Uterus (tissue), 3 donors: ENCODE measurements at regions not wholly inside any gene's neighbourhood (a gene's known extent, or its start where the extent isn't known, plus 50 kb on each side); places are given as distances from the start of the nearest gene placed in this dataset.

Experiments
- DNase-seq, 2 donors: peaks; one replicate each; pipeline ENCODE4 v3.0.0-alpha.2; 2019 to 2020
- H3K27ac ChIP-seq, 2 donors: fragments of 200-600 bp; sonication (generic); 1 replicate in 1 of 2; 2 replicates in 1 of 2; pipeline ENCODE4 v1.5.1; 2016 to 2018
- H3K27me3 ChIP-seq, 2 donors: fragments of 200-600 bp; sonication (generic); one replicate each; pipeline ENCODE4 v1.5.1; 2018 to 2019; ENCODE audit warnings: control low read depth in 1 of 2
- H3K36me3 ChIP-seq, 2 donors: fragments of 200-600 bp; sonication (generic); one replicate each; pipeline ENCODE4 v1.5.1; 2019; ENCODE audit warnings: control low read depth in 1 of 2
- H3K4me1 ChIP-seq, 2 donors: fragments of 200-600 bp; sonication (generic); one replicate each; pipeline ENCODE4 v1.5.1; 2018 to 2019; ENCODE audit warnings: control low read depth in 1 of 2
- H3K4me3 ChIP-seq, 2 donors: fragments of 200-600 bp; sonication (generic); 1 replicate in 1 of 2; 2 replicates in 1 of 2; pipeline ENCODE4 v1.5.1; 2018 to 2019; ENCODE audit warnings: mild to moderate bottlenecking in 1 of 2
- H3K9me3 ChIP-seq, 2 donors: fragments of 200-600 bp; sonication (generic); one replicate each; pipeline ENCODE4 v1.5.1; 2019; ENCODE audit warnings: control low read depth in 1 of 2
- CTCF ChIP-seq, 4 experiments: fragments of 200-600 bp in 2 of 4; fragments of 450-650 bp in 2 of 4; sonication (generic) in 2 of 4; IDR thresholded peaks; one replicate each; pipeline ENCODE4 v1.5.1; 2016 to 2019; ENCODE audit warnings: antibody characterized with exemption in 4 of 4, mild to moderate bottlenecking in 2 of 4, moderate library complexity in 1 of 4
- POLR2A ChIP-seq, 2 donors: fragments of 450-650 bp; IDR thresholded peaks; one replicate each; pipeline ENCODE4 v1.6.1; 2016; ENCODE audit warnings: antibody characterized with exemption in 2 of 2, mild to moderate bottlenecking in 1 of 2, moderate library complexity in 1 of 2
- intact Hi-C: fragments of 100-400 bp; cut with DNase I; formaldehyde crosslinking; loops from one replicate; pipeline ENCODE4 v1.15.1; 2023; ENCODE audit warnings: low total_unique reads
- donor health status: DM: yes; HTN: yes; CAD: no.

GRCh38 chr1:99539131-99539530, 106.8 kb upstream of the PALMD start:
- Histone ChIP-seq H3K4me3 (no peak overlapping the region), H3K9me3 (no peaks in the 10 kb centered on the region), H3K36me3 (no peaks in the 10 kb centered on the region), H3K4me1 (no peaks in the 10 kb centered on the region), H3K27me3 (no peaks in the 10 kb centered on the region), H3K27ac (no peak overlapping the region)
- no peak for DNase-seq
- intact Hi-C loops: no loop called here
- no peak for TF ChIP-seq POLR2A (IDR thresholded peaks at IDR 0.05)
- no peak for TF ChIP-seq CTCF (IDR thresholded peaks at IDR 0.05)

- no peak overlapping the region for H3K4me3 ChIP-seq
- no peaks in the 10 kb centered on the region for H3K9me3 ChIP-seq
- no peaks in the 10 kb centered on the region for H3K27me3 ChIP-seq
- no peaks in the 10 kb centered on the region for H3K36me3 ChIP-seq
- TF ChIP-seq CTCF (IDR thresholded peaks at IDR 0.05) (no peak), POLR2A (IDR thresholded peaks at IDR 0.05) (no peak)
- no peaks in the 10 kb centered on the region for H3K4me1 ChIP-seq
- intact Hi-C loops: no loop called here
- no peak overlapping the region for H3K27ac ChIP-seq
- no peak for DNase-seq
Measured at GRCh38 chr1:99540744-99541143, 105.2 kb upstream of the PALMD start.

- Histone ChIP-seq H3K36me3 (no peaks in the 10 kb centered on the region), H3K27ac (peak overlapping the region in 1 of 2 donors; percentile 19), H3K4me1 (no peaks in the 10 kb centered on the region), H3K4me3 (no peak overlapping the region), H3K9me3 (no peaks in the 10 kb centered on the region), H3K27me3 (no peaks in the 10 kb centered on the region)
- intact Hi-C loops: no loop called here
- DNase-seq: peak in 1 of 2 donors; percentile 18
- TF ChIP-seq POLR2A (IDR thresholded peaks at IDR 0.05) (no peak), CTCF (IDR thresholded peaks at IDR 0.05) (no peak)
Measured at GRCh38 chr1:99544328-99544727, 101.6 kb upstream of the PALMD start.

- Histone ChIP-seq H3K9me3 (no peaks in the 10 kb centered on the region), H3K27me3 (no peaks in the 10 kb centered on the region), H3K4me3 (no peak overlapping the region), H3K27ac (no peak overlapping the region), H3K36me3 (no peaks in the 10 kb centered on the region), H3K4me1 (no peaks in the 10 kb centered on the region)
- intact Hi-C loops: no loop called here
- TF ChIP-seq POLR2A (IDR thresholded peaks at IDR 0.05): no peak
- no peak for TF ChIP-seq CTCF (IDR thresholded peaks at IDR 0.05)
- no peak for DNase-seq
Measured at GRCh38 chr1:99546432-99547416, 99.2 kb upstream of the PALMD start.

GRCh38 chr1:99548943-99549605, 96.8 kb upstream of the PALMD start:
- TF ChIP-seq POLR2A (IDR thresholded peaks at IDR 0.05) (no peak), CTCF (IDR thresholded peaks at IDR 0.05) (no peak)
- Histone ChIP-seq H3K9me3 (no peaks in the 10 kb centered on the region), H3K4me1 (no peaks in the 10 kb centered on the region), H3K4me3 (no peak overlapping the region), H3K36me3 (no peaks in the 10 kb centered on the region), H3K27me3 (no peaks in the 10 kb centered on the region), H3K27ac (no peak overlapping the region)
- peak in 1 of 2 donors; percentile 21 for DNase-seq
- intact Hi-C loops: no loop called here
